GM23248 (cell line): ENCODE measurements at regions not wholly inside any gene's neighbourhood (a gene's known extent, or its start where the extent isn't known, plus 50 kb on each side); places are given as distances from the start of the nearest gene placed in this dataset.

Experiments
- EZH2 ChIP-seq: fragments of 200-600 bp; sonication (generic); IDR thresholded peaks from 2 replicates; pipeline ENCODE4 v1.6.1; 2018; ENCODE audit warnings: antibody characterized with exemption, mild to moderate bottlenecking; ENCODE audit not compliant: insufficient read depth, poor library complexity, severe bottlenecking
- EZH2phosphoT487 ChIP-seq: fragments of 200-600 bp; sonication (generic); IDR thresholded peaks from 2 replicates; pipeline ENCODE4 v1.6.1; 2018; ENCODE audit warnings: antibody characterized with exemption, moderate library complexity, mild to moderate bottlenecking, low read depth; ENCODE audit not compliant: insufficient read depth

DNA sequence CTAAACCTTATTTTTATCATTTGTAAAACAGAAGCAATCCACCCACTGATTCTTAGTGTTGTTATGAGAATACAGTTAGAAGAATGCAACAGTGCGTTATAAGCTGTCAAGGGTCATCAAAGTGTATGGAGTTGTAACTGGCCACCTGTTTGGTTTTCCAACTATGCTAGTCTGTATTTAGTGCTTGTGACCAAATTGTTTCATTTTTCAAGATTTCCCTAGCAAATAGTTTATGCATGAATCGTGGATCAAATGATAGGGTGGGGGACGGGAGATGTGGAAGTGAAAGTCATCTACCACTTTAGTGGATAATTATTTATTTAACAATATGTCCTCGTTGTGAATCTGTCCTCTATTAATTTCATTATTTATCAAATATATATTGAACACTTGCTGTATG, 175.4 kb upstream of the HDDC2 start:
- TF ChIP-seq EZH2phosphoT487 (no peak), EZH2 (no peak)
